ENCODE measurements at regions not wholly inside any gene's neighbourhood (a gene's known extent, or its start where the extent isn't known, plus 50 kb on each side); places are given as distances from the start of the nearest gene placed in this dataset.

DNA sequence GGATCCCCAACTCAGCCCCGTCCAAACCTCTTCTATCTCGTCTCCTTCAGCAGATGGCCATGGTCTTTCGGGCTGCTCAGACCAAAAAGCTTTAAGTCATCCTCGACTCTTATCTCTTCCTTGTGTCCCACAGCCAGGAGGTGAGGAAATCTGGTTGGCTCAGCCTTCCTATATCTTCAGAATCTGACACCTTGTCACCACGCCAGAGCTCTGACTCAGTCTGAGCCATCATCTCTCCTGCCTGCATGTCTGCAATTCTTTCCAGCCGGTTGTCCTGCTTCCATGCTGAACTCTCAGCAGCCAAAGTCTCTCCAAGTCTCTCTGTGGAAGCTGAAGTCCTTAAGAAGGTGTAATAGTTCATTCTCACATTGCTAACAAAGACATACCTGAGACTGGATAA lies 419.3 kb upstream of the ADAMTS16 start:
- no peak for DNase-seq (ENCODE audit: low read depth in 2 of 2)

DNA sequence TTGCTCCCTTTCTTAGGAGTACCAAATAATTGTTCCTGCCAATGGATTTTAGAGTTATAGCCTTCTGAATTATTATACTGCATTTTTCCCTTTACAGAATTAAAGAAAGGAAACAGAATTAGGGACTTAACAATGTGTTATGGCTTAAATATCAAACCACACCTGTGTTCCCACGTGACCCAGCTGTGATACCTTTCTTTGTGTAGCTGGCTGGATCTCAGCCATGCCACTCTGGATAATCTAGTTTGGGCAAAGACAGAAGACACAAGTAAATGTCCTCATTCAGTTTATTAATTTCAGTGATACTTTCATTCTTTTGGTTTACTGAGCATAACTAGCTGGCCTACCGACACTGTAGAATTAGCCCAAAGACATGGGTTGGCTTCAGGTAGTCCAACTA lies 417.2 kb upstream of the ADAMTS16 start:
- no peak for DNase-seq (ENCODE audit: low read depth in 2 of 2)

DNA sequence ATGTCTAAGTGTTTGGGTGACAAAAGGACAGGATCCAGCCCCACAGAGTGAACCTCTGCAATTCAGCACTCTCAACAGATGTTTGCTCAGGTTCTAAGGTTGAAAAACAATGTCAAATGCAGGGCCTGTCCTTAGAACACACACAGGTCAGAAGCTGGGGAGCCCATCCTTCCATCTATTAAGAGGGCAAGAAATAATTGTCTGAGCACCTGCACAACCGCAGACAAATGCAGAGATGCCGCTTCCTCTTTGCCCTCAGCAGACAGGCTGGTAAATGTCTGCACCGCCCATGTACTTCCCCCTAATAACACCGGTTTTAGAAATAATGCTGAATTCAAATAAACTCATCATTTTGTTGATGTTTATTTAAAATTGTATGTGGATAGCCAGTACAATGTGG lies 414.5 kb upstream of the ADAMTS16 start:
- DNase-seq (ENCODE audit: low read depth in 2 of 2) = no peak

DNA sequence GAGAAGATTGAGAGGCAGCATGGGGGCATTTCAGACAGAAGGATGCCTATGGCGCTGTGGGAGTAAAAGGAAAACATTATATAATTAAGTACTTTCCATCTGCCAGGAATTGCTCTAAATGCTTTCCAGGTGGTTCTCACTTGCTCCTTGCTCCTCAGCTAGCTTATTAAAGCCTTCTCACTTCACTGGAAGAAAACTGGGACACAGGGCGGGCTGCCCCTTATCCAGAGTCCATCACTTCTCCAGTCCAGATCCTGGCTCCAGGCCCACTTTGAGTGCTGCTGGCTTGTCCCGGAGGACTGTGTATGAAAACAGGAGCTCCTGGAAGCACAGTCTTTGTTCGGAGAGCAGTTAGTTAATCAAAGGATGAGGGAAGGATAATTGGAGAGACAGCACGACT lies 409.9 kb upstream of the ADAMTS16 start:
- no peak for DNase-seq (ENCODE audit: low read depth in 2 of 2)

DNA sequence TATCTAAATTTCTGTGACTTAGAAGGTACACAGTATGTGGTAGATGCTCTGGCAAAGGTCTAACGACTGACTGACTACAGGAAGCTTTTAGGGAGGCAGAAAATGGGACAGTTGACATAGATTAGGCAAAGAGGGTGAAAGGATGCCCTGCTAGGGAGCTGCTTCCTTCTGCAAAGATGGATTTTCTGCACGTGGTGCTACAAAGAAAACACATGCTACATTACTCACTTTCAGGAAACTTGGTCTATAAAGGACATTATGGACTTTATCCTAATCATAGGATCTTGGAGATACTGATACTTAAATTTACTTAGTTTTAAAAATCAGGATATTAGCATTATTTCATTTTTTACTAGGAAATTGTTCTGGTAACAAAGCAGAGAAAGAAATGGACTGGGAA lies 405.8 kb upstream of the ADAMTS16 start:
- no peak for DNase-seq (ENCODE audit: low read depth in 2 of 2)

DNA sequence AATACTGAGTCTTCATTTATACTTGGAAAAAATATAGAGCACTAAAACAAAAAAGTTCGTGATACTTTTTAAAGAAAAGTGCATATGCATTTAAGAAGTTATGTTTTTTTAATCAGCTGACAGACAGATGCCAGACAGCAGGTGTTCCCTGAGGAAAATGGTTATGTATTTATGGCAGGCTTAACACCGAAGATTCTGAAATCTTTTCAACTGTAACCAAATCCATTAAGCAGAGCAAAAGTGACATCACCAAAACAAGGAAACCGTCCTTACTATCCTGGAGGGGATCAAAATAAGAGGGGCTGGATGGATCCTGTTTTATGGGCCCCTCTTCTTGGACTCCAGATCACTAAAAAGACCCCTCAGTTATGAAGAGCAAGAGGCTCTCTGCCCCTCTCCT lies 404.9 kb upstream of the ADAMTS16 start:
- no peak for DNase-seq (ENCODE audit: low read depth in 2 of 2)

DNA sequence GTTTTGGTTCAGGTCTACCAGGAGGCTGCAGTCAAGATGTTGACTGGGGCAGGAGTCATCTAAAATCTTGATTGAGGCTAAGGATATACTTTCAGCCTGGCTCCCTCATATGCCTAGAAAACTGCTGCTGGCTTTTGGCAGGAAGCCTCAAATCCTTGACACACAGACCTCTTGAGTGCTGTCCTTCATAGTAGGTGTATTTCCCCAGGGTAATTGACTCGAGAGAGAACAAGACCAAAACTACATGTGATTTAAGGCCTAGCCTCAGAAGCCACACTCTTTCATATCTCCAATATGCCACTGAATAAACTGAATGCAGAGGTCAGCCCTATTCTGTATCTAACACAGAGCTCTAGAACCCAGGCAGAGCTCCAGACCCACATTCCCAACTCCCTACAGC lies 402.3 kb upstream of the ADAMTS16 start:
- DNase-seq (ENCODE audit: low read depth in 2 of 2) = no peak

DNA sequence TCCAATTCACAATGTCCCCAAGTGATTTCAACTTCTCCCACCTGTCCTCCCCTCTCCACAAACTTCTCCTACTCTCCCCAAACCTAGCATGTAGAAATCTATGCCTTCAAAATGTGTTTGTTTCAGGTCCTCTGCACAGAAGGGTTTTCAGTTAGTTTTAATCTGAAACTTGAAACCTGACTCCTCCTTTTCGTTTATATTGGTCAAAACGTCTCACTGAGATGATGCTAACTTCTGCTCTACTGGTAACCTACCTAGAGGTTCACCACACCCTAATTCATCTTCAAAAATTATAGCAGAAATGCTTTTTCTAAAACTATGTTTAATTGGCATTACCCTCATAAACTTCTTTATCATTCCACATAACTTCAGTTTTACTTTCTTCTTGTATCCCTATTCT lies 401.8 kb upstream of the ADAMTS16 start:
- DNase-seq (ENCODE audit: low read depth in 2 of 2) = no peak

DNA sequence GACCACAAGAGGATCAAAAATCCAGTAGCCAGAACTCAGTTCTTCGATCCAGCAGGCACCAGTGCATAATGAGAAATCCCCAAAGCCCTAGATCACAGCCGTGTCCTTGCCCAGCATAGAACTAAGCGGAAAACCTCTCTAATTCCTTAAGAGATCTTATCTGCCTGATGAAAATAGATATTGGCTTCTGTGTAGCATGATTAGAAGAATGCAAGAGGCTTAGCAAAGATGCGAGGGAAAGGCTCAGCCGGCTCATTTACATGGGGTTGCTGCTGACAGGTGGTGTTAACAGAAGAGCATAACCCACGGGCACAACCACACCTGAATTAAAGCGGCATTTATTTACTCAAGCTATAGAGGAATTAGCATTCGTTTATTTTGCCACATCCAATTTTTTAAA lies 400.0 kb upstream of the ADAMTS16 start:
- DNase-seq (ENCODE audit: low read depth in 2 of 2) = no peak

DNA sequence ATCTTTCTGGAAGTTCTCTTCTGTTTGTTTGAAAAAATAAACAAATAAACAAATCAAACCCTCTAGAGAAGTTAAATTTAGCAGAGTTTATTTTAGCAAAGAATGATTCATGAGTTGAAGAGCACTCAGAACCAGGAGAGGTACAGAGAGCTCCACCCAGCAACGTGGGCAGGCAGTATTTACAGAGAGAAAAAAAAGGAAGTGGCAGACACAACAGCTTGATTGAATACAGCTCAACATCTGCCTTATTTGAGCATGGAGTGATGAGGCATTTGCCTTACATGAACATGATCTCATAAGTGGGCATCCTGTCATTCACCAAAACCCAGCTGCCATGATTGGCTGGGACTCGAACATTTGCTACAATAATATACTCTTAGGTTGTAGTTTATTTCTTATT lies 381.6 kb upstream of the ADAMTS16 start:
- DNase-seq (ENCODE audit: low read depth in 2 of 2) = no peak

DNA sequence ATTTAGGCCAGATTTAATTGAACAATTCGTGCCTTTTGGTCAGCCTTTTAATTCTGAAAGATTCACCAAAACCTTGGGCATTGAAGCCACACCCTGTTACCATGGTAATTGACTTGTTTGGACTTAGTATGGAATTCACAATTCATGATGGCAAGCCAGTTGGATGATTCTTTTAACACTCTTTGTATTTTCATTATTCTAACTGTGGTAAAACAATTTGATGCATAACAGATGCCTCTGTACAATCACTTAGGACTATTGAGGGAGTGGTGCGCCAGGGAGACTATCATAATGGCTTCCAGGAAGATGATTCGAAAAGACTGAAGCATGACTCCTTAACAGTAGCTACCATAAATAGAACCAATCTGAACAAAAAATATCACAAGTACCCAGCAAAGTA lies 381.1 kb upstream of the ADAMTS16 start:
- DNase-seq (ENCODE audit: low read depth in 2 of 2) = no peak

DNA sequence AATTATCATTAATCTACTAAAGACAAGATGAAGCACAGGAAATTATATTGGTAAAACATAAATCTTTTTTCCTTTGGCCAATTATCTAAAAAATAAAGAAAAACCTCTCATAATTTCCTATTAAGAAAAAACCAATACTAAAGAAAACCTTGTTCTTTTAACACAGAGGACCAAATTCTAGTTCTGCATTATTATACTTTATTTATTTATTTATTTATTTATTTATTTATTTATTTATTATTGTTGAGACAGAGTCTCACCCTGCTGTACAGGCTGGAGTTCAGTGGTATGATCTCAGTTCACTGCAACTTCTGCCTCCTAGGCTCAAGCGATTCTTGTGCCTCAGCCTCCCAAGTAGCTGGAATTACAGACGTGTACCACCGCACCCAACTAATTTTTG lies 377.8 kb upstream of the ADAMTS16 start:
- DNase-seq (ENCODE audit: low read depth in 2 of 2) = no peak

DNA sequence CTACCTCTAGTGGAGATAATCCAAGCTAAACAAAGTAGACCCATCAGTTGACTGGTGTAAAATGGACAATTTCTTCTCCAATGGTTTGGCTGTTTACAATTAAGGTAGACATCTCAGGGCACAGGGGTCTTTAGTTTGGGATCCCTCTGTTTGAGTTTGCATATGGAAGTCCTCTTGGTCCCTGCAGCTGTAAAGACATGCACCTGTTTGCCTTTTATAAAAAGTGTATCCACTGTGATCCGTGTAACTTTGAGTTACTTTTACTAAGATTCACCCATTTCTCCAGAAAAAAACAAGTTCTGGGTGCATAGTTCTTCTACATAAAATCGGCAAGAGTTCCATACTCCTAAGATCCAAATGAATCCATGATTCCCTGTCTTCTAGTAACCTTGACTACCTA lies 374.7 kb upstream of the ADAMTS16 start:
- no peak for DNase-seq (ENCODE audit: low read depth in 2 of 2)

DNA sequence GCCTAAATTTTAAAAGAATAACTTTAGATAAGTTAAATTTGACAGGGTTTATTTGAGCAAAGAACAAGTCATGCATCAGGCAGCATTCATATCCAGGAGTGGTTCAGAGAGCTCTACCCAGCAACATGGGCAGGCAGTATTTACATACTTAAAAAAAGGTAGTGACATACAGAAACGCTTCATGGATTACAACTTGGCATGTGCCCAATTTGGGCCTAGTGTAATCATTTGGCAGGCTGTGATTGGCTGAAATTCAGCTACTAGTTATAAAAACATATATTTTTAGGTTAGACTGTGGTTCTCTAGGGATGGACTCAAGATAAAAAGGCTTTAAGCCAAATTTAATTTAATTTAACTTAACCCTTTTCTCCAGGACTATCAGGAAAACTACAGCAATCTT lies 374.0 kb upstream of the ADAMTS16 start:
- DNase-seq (ENCODE audit: low read depth in 2 of 2) = no peak

DNA sequence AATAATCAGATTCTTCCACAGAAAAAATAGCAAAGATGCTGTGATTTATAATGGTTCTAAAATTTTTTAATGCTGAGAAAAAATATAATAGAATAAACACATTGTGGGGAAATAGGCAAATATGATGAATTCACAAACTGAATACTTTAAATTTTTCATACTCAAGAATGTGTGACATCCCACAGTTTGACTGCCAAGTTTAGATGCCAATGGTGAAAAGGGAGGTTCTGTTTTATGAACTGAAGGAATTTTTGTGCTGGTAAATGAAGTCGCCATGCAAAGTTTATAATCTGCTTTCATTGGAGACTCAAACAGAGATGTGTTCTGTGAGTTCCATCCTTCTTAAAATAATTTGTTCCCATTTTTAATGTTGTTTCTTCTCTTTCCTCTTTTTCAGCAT lies 367.5 kb upstream of the ADAMTS16 start:
- DNase-seq (ENCODE audit: low read depth in 2 of 2) = no peak

DNA sequence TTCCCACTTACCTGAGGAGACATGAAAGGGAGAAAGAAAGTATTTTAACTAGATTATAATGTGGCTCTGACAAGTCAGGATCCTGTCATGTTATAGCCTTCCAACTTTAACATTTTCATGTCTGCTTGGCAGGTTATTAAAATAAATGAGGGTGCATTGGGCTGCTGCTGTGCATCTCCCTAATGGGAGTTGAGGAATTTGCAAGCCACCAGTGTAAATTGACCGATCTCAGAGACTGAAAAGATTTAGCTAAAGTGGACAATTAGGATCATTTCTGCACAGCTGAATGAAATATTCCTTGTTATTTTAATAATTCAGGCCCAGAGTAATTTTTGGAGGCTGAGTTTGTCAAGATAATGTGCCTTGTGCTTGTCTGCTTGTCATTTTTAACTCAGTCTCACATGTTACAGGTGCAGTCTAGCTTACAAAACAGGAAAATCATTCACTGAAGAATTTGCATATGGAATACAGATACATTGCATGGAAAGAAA lies 366.3 kb upstream of the ADAMTS16 start:
- DNase-seq (ENCODE audit: low read depth in 2 of 2) = no peak

DNA sequence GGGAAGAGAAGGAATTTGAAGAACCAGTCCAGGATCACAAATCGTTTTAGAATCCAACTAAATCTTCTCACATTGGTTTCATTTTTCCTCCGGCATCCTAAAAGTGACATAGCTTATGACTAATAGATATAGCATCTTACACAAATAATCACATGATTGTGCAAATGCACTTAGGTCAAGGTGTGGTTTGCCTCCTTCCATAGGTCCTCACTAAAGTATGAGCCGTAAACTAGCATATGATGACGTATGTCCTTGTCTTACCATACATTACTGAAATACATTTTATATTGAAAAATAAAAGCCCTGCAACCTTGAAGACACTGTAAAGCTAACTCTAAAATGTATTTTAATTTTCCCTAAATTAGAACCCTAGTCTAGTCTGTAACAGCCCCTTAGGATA lies 362.7 kb upstream of the ADAMTS16 start:
- DNase-seq (ENCODE audit: low read depth in 2 of 2) = no peak

DNA sequence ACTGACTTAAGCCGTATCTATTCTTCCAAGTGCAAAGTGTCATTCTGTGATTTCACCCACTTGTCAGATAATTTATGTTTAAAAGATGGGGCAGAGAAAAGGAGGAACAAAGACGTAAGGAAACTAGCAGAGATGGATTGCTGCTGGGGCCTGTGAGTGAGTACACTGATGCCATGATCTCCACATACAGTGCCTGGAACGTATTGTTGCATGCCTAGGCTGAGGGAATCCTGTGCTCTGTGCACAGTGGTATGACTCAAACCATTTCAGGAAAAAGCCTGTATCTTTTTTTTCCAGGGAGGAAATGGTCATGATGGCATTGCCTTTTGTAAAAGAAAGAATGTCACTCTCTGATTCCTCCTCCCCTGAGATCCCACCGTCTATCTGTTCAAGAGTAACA lies 359.5 kb upstream of the ADAMTS16 start:
- DNase-seq (ENCODE audit: low read depth in 2 of 2) = no peak

DNA sequence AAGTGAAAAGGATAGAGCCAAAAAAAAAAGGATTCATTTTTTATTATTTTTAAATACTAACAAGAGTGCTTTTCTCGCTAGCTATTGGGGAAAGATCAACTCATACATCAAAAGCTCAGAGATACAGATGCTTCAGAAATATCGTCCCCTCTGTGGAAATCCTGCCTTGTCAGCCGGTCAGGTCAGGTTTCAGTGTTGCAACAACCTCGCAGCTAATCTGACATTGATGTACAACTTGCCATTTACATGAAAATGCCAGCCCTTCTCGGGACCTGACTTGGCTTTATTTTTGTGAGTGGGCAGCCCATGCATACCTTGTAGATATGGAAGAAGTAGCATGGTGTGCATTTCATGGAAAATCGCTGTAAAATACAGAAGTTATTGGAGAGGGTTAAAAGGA lies 358.8 kb upstream of the ADAMTS16 start:
- no peak for DNase-seq (ENCODE audit: low read depth in 2 of 2)

DNA sequence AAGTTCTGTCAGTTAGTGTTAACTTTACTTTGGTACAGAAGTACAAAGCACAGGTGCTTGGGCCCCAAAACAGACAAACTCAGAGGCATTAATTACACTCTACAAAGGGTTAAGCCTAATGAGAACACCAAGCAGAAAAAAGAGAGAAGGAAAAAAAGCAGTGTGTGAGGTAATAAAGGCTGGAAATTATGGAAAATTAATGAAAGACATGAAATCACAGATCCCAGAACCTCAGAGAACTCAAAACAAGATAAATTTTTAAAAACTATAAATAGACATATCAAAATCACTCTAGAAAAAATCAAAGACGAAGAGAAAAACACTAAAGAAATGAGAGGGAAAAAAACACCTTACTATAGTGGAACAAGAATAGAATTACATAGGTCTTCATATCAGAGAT lies 354.2 kb upstream of the ADAMTS16 start:
- DNase-seq (ENCODE audit: low read depth in 2 of 2) = no peak

DNA sequence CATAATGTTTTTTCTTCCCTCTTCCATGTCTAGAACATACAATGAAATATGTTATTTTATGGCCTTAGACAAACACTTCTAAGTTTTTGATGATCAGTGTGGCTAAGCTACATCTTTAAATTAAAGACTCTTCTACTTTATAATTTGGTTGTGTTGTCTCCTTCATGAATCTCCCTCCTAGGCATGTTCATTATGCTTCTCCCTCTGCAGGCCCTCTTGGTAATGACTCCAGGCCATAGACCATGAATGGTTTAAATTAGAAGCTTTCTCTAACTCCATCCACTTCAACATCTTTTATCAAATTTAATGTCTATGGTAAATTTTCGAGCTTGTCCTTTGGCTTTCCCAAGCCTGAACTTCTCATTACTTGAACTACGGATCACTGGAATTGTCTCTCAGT lies 342.7 kb upstream of the ADAMTS16 start:
- DNase-seq (ENCODE audit: low read depth in 2 of 2) = no peak

DNA sequence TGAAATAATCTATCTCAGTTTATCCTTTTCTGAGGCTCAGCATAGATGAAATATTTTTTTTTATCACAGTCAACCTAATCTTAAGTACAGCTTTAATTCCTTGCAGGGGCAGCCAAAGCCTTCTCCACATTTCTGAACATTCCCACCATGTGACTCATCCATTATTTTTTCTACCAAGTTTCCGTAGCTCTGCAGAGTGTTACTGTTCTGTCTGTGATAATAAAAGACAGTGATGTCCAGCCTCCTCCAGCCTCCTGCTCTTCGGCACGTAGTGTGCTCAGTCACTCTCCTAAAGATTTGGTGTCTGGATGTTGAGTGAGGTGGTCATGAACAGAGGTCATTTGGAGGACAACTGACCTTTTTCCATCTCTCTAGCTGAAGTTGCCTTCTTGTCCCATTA lies 338.1 kb upstream of the ADAMTS16 start:
- DNase-seq (ENCODE audit: low read depth in 2 of 2) = no peak

DNA sequence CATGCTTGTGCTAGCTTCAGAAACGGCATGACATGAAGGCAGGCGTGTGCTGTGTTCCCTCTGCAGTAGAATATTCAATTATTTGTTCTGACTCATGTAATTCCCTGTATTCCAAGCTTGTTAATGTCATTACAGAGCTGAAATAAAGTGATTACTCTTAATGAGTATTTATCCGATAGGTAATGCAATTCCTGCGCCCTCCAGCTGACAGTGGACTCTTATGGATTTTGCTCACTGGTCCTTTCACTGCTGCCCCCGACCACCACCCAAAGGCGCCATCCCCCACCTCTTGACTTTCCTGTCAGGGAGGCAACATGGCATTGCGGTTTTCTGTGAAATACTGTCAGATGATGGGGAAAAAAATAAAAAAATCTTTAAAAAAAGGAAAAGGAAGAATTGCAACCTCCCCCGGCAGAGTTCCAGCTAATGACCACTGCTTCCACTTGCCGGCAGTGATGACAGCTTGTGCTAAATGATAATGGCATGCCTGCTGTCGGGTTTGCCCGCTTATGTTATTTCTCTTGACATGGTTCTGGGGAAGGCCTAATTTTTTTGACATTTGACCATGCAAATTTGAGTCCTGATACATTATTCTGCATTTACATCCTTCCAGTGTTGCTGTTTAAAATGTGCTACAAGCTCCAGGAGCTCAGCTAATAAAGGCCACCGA lies 335.3 kb upstream of the ADAMTS16 start:
- no peak for DNase-seq (ENCODE audit: low read depth in 2 of 2)

DNA sequence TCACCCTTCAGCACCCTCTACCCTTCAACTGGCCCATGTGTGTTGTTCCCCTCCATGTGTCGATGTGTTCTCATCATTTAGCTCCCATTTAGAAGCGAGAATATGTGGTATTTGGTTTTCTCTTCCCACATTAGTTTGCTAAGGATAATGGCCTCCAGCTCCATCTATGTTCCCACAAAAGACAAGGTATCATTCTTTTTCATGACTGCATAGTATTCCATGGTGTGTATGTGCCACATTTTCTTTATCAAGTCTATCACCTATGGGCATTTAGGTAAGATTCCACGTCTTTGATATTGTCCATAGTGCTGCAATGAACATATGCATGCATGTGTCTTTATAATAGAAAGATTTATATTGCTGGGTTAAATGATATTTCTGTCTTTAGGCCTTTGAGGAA lies 325.1 kb upstream of the ADAMTS16 start:
- DNase-seq (ENCODE audit: low read depth in 2 of 2) = no peak

Measured in stimulated activated CD4-positive, alpha-beta T cell treated with anti-CD3 and anti-CD28 coated beads, Interleukin-15, amount 100 ng/mL, for 48 hours (primary cell).